Stimulated activated CD8-positive, alpha-beta memory T cell treated with anti-CD3 and anti-CD28 coated beads, Interleukin-4, amount 100 ng/mL, for 24 hours (primary cell): ENCODE measurements at regions not wholly inside any gene's neighbourhood (a gene's known extent, or its start where the extent isn't known, plus 50 kb on each side); places are given as distances from the start of the nearest gene placed in this dataset.

Source experiments
- DNase-seq: peaks from one replicate; pipeline ENCODE4 v3.0.0-alpha.2; 2020; ENCODE audit warnings: low read depth

DNA sequence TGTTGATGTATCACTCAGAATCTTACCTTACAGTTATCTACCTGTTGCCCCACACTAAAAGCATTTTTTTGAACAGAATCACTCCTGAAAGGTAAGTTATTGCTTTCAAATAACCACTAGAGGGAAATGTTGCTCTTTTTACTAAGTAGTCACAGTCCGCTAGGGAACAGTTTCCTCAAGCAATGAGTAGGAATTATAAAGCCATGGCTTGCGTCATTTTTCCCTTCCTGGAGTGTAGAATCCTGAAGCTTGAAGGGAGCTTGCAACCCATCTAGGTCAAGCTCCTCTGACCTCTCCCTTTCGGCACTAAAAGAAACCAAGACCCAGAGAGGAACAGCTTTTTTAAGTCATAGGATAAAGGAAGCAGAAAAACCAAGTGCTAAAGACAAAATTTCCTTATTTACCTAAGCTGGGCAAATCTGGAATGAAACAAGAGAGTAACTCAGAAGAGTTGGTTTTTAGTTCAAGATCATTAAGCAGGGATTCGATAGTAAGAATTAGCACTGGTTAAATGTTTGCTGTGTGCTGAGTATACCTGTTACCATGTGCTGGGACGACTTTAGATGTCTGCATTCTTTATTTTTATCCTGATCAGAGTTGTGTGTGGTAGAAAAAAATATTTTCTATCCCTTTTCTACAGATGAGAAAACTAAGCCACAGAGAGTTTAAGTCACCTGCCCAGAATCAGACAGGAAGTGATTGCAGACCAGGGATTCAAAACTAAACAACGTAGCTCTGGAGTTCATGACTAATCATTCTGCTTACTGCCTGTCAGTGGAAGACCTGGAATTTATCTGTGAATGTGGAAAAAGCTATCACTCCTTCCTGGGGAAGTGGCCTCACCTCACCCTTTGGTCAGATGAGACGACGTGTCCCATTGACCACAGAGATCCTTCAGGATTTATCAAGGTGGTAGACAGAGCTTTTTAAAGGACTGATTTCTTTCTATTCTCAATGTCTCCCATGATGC is 631.5 kb downstream of the RAB28 start:
- no peak for DNase-seq

DNA sequence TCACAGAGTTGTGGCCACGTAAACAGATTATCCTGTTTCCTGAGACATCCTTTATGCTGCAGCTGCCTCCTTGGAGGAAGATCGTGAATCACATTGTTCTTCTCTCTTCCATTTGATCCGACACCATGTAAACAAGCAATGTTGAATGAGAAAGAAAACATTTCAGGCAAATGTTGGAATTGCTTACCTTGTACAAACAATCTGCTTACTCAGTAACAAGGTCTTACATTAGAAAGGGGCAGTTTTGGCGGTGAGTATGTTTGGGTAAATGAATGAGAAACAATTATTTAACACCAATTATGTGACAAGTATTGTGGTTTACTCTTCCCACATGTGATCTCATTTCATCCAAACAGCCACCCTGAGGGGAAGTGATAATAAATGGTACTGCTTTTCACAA is 637.8 kb downstream of the RAB28 start:
- no peak for DNase-seq

DNA sequence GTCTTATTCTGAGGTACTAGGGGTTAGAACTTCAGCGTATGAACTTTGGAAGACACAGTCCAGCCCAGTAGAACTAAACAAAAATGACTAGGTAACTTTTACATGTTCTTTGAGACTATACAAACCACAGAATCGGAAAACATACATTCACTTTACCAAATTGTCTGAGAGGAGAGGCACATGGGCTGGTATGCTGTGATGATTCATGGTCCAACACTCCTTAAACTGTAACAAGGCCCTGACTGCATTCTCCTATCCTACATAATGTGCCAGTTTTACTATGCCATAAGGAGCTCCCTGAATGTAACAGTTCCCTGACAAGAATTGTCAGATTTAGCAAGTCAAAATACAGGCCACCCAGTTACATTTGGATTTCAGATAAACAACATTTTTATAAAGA is 640.0 kb downstream of the RAB28 start:
- DNase-seq, result no peak

DNA sequence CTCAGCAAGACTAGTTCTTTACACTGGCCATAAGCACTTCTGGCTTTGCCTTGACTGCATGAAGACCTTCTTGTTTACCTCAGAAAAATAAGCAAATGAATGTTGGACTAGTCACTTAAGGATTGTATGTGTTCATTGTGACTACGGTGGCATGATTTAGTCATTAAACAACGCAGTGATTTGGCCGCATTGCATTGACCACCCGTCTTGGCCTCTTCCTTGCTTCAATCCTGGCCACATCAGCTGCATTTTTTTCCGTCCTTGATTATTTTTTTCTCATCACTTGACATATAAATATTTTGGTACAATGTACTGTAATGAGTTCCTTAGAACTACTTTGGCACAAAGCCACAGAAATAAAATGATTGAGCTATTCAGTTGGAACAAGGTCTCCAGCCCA is 656.2 kb downstream of the RAB28 start:
- no peak for DNase-seq

DNA sequence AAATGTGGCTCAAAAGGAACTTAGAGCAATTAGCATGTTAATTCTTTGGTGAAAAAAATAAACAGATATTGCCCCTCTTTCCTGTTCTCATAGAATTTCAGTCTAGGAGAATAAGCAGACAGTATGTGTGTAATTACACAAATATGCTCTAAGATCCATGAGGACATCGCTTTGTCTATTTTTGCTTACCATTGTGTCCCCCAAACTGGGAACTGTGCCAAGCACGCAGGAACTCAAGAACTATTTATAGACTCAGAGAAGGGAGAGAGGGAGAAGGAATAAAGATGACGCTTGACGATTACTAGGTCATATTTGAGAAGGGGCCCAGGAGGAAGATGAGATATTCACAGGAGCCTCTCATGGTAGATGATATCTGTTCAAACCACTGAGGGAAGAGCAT is 692.6 kb downstream of the RAB28 start:
- DNase-seq, result no peak

- DNase-seq, result no peak
These were observed 696.9 kb downstream of the RAB28 start for GRCh38 chr4:12787261-12787660.

GRCh38 chr4:12778706-12779105 is 705.4 kb downstream of the RAB28 start:
- no peak for DNase-seq

DNA sequence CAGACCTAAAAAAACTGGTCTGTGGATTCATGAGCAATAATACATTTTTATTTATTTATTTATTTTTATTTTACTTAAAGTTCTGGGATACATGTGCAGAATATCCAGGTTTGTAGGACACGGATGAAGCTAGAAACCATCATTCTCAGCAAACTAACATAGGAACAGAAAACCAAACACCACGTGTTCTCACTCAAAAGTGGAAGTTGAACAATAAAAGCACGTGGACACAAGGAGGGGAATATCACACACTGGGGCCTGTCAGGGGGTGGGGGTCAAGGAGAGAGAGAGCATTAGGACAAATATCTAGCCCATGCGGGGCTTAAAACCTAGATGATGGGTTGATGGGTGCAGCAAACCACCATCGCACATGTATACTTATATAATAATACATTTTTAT is 705.9 kb downstream of the RAB28 start:
- no peak for DNase-seq

DNA sequence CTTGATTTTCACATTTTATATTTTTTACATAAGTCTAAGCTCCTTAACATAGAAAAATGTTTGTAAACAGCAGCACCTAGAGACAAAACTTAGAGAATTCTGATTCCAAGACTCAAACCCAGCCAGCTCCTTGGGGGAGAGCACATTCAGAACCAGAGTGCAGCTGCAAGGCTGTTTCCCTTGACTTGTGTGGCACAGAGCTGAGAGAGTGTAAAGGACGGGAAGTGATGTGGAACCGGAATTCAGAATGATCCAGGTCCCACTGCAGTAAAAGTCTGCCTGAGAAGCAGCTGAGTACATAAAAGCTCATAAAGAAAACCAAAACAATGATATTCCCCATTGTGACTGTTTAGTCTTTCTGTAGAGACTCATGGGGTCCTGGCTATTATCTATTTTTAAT is 713.8 kb downstream of the RAB28 start:
- no peak for DNase-seq

DNA sequence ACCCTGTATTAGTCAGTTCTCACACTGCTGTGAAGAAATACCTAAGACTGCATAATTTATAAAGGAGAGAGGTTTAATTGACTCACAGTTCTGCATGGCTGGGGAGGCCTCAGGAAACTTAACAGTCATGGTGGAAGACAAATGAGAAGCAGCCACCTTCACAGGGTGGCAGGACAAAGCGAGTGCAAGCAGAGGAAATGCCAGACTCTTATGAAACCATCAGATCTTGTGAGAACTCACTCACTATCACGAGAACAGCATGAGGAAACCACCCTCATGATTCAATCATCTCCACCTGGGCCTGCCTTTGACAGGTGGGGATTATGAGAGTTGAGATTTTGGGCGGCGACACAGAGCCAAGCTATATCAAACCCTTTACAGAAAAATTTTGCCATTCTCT is 722.4 kb downstream of the RAB28 start:
- no peak for DNase-seq

DNA sequence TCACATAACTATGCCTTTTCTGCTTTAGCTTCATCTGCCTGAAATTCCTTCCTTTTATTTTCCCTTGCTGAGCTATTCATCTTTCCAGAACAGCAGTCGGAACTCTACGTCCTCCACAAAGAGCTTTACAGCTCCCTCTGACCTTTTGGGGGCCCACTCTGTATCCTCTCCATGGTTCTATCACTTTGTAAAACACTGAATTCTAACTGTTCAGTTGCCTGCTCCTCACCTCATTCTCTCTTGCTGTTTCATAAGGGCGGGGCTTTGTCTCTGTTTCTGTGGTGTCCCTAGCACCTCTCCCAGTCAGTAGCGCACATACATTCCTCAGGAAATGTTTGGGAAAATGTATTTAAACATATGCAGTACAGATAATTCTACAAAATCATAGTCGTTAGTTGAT is 737.0 kb downstream of the RAB28 start:
- no peak for DNase-seq

DNA sequence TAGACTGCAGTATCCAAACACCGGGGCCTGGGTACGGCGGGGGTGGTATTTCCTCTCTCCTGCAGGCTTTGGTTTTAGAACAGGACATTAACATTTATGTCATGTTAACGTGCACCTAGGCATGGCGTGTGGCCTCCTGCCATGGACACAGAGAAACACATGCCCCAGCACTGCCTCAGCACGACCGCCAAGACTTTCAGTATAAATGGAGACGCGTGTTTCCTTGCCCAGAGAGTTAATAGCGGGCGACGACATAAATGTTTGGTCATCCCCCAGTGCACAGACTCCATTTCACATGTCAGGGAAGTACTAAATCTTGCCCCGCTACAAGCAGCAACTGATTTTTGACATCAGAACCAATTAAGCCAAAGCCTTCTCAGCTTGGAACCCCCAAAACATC is 737.9 kb downstream of the RAB28 start:
- DNase-seq, result no peak

DNA sequence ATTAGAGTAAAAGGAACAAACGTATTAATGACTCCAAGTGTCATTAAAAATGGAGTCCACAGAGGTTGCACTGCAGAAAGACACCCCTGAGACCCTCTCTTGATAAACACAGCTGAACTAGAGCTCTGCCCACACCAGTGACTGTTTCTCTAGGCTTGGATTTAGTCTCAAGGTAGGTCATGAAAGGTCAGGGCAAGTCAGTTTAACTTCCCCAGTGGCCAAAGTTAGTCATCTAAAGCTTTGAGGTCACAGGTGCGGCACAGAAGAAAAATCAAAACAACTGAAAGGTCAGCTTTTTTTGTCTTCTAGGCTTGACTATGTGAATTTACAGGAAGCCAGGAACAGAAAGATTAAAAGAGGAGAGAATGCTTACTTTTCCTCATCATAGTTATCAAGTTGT is 749.6 kb downstream of the RAB28 start:
- DNase-seq, result no peak

GRCh38 chr4:12729384-12729783 is 754.8 kb downstream of the RAB28 start:
- DNase-seq, result no peak

- DNase-seq, result no peak
These were observed 759.6 kb downstream of the RAB28 start for GRCh38 chr4:12724510-12724909.

DNA sequence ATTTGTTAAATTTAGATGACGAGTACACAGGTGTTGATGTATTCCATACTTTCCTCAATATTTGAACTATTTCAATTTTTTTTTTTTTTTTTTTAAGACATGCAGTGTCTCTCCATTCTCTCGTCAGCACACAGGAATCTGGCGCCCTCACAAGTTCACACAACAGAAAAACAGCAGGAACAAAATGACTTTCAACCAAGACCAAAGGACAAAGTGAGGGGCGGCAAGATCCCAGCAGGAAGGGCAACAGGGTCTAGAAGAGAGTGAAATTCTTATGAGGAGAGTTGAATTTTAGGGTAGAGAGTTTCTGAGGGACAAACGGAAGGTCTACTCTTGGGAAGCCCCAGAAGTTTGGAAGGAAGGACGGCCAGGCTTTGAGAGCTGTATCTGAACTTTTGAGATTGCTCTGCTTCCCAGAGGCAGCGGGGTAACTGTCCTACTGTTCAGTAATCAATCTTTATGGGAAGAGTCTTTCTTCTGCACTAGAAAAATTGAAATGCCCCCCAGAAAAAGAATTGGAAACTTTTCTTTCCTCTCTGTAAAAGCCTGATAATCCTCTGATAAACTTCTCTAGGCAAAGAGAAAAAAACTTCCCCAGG is 760.2 kb downstream of the RAB28 start:
- no peak for DNase-seq

- no peak for DNase-seq
These were observed 767.2 kb downstream of the RAB28 start for GRCh38 chr4:12716896-12717295.

GRCh38 chr4:12712648-12713339 is 771.3 kb downstream of the RAB28 start:
- no peak for DNase-seq

GRCh38 chr4:12707381-12708175 is 776.6 kb downstream of the RAB28 start:
- no peak for DNase-seq

DNA sequence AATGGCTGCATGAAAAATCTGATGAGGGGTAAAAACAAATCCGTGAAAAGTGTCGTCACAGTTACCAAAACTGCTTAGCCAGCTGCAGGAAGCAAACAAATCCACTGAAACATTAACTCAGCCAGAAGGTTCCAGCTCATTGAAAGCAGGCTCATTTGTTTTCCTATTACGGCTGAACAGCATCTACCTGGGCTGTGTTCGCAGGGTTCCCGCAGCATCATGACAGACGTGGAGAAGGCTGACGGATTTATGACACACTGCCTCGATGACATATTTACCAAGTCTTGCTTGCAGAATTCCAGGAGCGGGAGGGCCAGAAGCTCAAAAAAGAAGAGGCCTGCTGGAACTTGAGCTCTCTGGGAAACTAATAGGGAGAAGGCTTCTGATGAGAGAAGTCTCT is 781.1 kb downstream of the RAB28 start:
- DNase-seq, result no peak

GRCh38 chr4:12701384-12701783 is 782.8 kb downstream of the RAB28 start:
- DNase-seq, result no peak

DNA sequence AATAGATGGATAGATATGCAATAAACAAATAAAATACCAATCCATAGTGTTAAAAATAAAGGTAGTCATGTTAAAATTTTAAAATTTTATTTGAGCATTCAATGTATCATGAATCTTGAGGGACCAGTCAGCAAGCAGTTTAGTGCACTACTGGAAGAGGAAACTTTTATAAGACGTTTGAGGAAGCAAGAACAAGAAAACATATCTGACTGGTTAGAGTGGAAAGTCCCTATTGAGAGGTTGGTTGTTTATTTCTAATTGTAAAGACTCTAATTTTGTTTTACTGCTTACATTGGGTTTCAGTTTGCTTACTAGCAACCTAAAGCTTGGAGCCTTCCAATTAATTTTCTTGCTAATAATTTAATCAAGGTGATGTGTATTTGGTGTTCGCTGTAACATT is 786.2 kb downstream of the RAB28 start:
- no peak for DNase-seq
